CD1c-positive myeloid dendritic cell (primary cell): ENCODE measurements at regions not wholly inside any gene's neighbourhood (a gene's known extent, or its start where the extent isn't known, plus 50 kb on each side); places are given as distances from the start of the nearest gene placed in this dataset.
"Not testable (repeated sequence)": the region's sequence is repeated elsewhere in the genome, so short reads cannot be mapped to it uniquely, and the experiment has no call there.

Source experiments
- DNase-seq: peaks from one replicate; pipeline ENCODE4 v3.0.0-alpha.2; 2016; ENCODE audit errors: extremely low spot score

DNA sequence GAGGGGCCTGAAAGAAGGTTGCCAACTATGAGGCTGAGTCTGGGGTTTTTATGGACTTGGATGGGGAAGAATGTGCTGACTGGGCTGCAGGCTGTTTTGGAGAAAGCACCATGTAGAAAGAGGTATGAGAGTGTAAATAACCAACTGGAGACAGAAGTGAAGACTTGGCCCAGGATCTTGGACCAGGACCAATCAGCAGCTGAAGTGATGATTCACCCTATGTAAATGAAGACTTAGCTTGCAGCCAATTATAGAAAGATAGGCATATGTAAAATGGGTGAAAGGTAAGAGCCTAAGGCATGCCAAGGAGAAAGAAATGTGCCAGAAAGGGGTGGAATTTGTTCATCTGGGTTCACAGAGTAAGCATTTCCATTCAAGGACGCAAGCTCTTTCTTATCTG lies 856.7 kb upstream of the PRKX start:
- DNase-seq: no peak

DNA sequence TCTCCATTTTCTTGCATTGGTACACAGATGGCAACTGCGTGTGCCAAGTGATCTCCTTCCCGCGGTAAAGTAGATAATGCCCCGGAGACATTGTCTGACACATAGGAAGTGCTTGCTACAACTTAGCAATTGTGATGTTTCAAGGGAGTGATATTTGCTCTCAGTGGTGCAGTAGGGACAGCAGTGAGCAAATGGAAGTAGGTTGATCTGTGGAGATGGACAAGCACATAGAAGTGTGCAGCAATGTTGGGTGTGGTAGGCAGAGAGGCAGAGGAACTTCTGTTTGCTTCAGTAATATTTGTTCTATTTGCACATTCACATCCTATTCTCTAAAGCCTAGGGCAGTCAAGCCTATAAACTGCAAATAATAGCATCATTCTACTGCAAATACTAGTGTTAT lies 846.7 kb upstream of the PRKX start:
- no peak for DNase-seq

- DNase-seq: no peak
These were observed 836.6 kb upstream of the PRKX start for GRCh38 chrX:4550018-4550417.

DNA sequence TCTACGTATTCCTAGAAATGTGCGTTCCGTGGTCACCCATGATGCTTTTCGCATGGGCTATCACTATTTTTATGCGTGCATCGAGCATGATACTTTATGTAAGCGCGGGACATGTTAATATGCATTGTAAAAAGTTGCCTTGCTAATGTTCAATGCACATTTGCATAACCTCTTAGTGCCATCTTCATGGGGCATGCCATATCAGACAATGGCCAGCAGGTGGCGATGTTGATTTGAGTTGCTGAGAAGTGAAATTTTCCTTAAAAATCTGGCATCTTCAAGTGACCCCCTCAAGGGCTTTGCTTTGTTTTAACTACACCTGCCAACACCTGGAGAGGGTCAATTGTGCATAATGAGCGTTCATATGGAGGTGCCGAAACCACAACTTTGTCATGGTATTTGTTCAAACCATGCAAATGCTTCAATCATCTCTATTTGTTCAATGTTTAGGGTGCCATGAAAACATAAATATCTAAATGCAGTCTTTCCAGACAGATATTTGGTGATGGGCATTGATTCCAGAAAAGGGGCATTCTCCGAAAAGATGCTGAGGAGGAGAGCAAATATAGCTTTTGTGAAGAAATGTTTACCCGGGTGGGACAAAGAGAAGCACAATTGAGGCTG lies 833.9 kb upstream of the PRKX start:
- peak; percentile 53 for DNase-seq

DNA sequence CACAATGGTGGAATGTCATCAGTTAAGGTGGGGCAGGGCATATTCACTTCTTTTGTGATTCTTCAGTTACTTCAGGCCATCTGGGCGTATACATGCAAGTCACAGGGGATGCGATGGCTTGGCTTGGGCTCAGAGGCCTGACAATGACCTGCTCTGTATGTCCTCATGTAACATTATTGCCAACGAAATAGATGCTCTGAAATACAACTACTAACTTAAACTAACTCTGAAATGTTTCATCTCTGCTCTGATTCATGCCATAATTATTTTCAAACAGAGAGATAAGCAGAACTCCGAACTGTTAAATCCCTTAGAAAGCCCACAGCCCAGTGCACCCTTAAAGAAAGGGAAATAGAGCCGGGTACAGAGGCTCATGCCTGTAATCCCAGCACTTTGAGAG lies 832.7 kb upstream of the PRKX start:
- not testable (repeated sequence) for DNase-seq

DNA sequence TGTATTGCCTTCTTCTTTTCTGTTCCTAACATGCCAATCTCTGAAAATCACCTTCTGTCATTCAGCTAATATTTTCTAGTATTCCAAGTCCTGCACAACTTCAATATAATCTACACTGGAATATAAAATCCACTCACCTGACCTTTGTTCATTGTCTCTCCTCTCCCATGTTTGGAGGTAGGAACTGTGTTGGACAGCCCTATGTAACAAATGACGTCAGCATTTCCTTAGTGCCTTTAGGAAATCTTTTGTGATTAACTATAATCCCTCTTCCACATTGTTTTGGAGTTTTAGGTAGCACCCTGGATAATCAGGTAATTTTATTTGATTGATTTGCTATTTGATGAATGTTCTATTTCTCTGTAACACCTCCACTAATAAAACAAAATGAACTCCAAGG lies 814.8 kb upstream of the PRKX start:
- no peak for DNase-seq

DNA sequence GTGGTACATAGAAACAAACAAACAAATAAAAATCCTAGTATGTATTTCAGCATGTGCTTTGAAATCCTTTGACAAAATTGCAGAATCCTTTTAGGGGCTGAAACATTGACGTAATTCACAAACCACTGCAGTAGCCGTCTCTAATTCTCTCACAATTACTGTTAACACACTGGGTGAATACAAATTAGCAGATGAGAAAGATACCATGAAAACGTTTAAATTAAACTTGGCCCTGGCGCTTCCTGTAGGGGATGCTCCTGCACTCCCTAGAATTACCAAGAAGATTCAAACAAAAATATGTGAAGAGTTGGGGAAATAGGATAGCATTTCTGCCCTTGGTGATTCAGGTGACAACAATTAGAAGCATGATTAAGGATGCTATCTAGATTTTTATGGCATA lies 772.5 kb upstream of the PRKX start:
- no peak for DNase-seq

- DNase-seq: no peak
These were observed 770.8 kb upstream of the PRKX start for GRCh38 chrX:4484266-4484665.

DNA sequence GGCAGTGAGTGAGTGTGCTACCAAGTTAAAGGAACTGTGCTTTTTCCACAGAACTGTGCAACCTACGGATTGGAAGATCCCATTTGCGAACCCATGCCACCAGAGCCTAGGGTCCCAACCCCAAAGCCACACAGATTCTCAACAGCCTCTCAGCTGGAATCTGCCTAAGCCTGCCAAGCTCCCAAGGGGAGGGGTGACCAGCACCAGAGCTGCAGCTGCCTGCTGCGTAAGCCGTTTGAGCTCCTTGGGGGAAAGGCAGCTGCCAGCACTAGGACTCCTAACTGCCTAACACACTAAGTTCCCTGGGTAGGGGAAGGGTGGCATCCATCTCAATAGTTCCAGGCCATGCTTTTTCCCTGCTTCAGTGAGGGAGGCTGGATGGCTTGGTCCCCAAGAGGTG lies 738.1 kb upstream of the PRKX start:
- DNase-seq: no peak

DNA sequence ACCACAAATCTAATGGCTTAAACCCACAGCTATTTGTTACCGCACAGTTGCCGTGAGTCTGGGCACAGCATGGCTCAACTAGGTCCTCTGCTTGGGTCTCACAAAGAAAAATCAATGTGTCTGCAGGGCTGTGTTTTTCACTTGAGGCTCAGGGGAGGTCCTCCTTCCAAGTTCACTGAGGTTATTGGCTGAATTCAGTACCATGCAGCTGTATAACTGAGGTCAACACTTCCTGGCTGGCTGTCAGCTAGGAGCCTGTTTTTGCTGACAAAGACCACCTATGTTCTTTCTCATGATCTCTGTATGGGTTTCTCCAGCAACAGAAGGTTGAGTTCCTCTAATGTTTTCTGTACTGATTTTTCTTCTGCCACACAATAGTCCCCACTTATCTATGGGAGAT lies 736.7 kb upstream of the PRKX start:
- DNase-seq: no peak

GRCh38 chrX:4435905-4436304 lies 722.5 kb upstream of the PRKX start:
- no peak for DNase-seq

- no peak for DNase-seq
These were observed 684.0 kb upstream of the PRKX start for GRCh38 chrX:4397471-4397870.

GRCh38 chrX:4382273-4382672 lies 668.8 kb upstream of the PRKX start:
- no peak for DNase-seq

DNA sequence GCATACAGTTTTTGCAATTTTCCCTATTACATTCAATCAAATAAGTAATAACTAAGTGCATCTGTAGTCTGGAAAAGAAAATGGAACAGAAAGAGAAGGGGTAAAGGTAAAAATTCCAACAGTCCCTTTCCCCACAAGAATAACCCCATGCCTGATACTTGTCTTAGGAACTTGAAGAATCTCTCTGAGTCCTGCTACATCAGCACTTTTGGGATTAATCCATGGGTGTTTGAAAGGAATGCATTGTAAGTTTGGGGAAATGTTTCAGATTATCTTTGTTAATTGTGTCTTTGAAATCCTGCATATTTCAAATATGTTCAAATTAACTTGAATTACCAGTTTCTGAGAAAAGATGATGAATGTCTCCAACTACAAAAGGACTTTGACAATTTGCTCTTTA lies 667.3 kb upstream of the PRKX start:
- DNase-seq: no peak

DNA sequence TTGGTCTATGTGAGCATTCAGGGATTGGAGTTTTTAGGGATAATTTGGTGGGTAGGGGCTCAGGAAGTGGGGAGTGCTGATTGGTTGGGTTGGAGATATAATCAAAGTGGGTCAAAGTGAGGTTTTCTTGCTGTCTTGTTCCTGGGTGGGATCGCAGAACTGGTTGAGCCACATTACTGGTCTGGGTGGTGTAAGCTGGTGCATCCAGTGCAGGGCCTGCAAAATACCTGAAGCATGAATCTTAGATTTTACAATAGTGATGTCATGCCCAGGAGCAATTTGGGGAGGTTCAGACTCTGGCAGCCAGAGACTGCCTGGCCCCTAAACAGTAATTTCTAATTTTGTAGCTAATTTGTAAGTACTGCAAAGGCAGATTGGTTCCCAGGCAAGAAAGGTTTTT lies 665.6 kb upstream of the PRKX start:
- DNase-seq: no peak

- DNase-seq: no peak
These were observed 660.3 kb upstream of the PRKX start for GRCh38 chrX:4373791-4374190.

- DNase-seq: no peak
These were observed 645.1 kb upstream of the PRKX start for GRCh38 chrX:4358577-4358976.

DNA sequence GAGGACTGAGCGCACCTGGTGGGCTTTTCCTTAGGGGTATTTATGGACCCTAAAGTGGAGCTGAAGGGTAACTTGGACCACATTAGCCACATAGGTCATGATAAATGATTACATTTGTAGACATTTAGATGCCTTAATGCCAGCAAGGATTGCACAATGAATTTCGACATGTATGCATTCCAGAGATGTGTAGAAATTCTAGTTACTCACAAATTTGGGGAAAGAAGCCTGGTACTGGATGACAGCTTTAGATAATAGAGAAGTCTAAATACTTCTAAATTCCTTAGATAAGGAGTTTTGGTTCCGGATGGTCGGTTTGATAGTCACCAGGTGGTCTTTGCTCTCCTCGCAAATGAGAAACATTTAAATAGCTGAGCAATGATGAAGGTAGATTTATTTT lies 609.5 kb upstream of the PRKX start:
- no peak for DNase-seq

DNA sequence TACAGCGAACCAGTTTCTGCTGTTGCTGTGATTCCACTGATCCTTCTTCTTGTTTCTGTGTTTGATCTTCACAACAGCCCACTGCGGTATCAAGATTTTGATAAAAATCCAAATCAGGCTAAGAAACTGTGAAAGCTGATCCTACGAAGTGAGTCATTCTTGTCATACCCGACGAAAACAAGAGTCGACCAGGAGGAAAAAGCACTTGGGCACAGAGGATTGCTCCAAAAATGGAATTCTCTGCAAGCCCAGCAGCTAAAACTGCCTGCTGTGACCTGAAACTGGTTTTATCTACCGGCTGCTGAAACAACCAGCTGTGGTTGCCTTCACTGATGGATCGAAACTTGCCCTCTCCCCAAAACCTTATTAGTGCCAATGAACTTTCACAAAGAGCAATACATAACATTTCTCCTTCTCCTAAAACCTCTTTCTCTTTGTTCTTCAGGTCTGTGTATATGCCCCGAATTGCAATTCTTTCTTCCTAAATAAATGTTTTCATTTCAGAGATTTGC lies 607.0 kb upstream of the PRKX start:
- DNase-seq: no peak

- no peak for DNase-seq
These were observed 602.4 kb upstream of the PRKX start for GRCh38 chrX:4315891-4316290.

DNA sequence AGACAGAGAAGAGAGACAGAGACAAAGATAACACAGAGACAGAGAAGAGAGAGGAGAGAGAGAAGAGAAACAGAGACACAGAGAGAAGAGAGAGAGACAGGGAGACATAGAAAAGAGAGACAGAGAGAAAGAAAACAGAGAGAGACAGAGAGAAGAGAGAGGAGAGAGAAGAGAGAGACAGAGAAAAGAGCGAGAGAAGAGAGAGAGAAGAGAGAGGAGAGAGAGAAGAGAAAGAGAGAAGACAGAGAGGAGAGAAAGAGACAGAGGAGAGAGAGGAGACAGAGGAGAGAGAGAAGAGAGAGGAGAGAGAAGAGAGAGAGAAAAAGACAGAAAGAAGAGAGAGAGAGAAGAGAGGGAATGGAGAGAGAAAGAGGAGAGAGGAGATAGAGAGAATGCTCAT lies 601.1 kb upstream of the PRKX start:
- DNase-seq: no peak

GRCh38 chrX:4277122-4277521 lies 563.7 kb upstream of the PRKX start:
- DNase-seq: no peak

DNA sequence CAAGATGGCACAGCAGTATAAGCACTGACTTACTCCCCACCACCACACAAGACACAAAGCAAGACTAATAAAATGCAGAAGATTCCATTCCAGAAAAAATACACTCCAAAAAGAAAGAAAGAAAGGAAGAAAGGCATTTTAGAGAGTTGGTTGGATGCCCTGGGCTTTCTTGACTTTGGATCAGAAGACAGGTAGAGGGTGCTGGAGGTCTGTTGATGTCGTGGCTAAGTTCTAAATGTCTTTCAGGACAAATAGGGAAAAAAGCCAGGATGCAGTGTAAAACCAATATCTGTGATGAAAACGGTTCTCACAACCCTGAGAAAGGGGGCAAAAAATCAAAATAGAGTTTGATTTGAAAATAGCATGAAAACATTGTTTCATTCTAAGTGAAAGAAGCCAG lies 555.2 kb upstream of the PRKX start:
- DNase-seq: no peak

GRCh38 chrX:4265036-4265435 lies 551.6 kb upstream of the PRKX start:
- DNase-seq: no peak
